Effector memory CD8-positive, alpha-beta T cell (primary cell): ENCODE measurements at regions not wholly inside any gene's neighbourhood (a gene's known extent, or its start where the extent isn't known, plus 50 kb on each side); places are given as distances from the start of the nearest gene placed in this dataset.

Experiments used
- ATAC-seq: fragments of 150-1000 bp; cut with Tn5 transposase; replicated peaks from 2 replicates; pipeline ENCODE4 v1.10.0; 2021; ENCODE audit warnings: mild to moderate bottlenecking, moderate library complexity
- DNase-seq, 3 experiments: peaks; one replicate each; pipeline ENCODE4 v3.0.0; 2021
- H3K27ac Mint-ChIP-seq, 2 donors: one replicate each; pipeline ENCODE4 v1.8.0; 2022; ENCODE audit warnings: mild to moderate bottlenecking in 2 of 2, mixed read lengths in 2 of 2, moderate library complexity in 2 of 2
- H3K27me3 Mint-ChIP-seq, 2 donors: one replicate each; pipeline ENCODE4 v1.8.0; 2022; ENCODE audit warnings: mixed read lengths in 2 of 2
- H3K36me3 Mint-ChIP-seq: one replicate; pipeline ENCODE4 v1.8.0; 2022; ENCODE audit warnings: mild to moderate bottlenecking, moderate library complexity, mixed read lengths; ENCODE audit not compliant: insufficient read depth
- H3K4me1 Mint-ChIP-seq, 2 donors: one replicate each; pipeline ENCODE4 v1.8.0; 2022; ENCODE audit warnings: low read depth in 2 of 2, mixed read lengths in 2 of 2
- H3K4me3 Mint-ChIP-seq, 2 donors: one replicate each; pipeline ENCODE4 v1.8.0; 2022; ENCODE audit warnings: mild to moderate bottlenecking in 2 of 2, mixed read lengths in 2 of 2, moderate library complexity in 2 of 2
- H3K9me3 Mint-ChIP-seq, 2 donors: one replicate each; pipeline ENCODE4 v1.8.0; 2022; ENCODE audit warnings: mixed read lengths in 2 of 2

DNA sequence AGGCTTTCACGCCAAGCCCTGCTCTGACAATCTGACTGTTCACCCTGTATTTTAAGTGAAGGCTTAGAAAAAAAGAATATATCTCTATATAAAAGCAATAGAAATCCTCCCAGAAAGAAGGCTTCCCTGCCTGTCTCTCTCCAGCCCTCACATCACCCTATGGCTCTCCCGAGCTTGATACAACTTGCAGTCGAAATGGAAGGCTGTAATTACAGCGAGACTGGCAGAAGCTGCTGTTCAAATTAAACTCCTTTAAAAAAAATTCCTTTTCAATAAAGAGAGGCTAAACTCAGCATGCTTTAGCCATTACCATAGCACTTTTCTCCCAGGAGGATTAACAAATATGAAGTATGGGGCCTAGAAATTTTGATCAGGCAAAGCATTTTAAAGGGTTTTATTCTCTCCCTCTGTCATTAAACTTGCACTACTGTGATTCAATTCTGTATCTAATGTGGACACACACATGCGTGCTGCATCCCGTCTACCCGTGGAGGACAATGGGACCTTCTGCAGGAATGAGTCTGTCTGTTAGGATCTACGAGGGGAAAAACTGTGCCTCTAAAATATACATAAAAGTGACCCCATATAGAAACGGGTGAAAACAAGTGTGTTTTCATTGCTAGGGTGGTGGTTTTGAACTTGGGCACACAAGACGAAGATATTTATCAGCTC lies 223.8 kb downstream of the USP6NL start:
- H3K27me3 Mint-ChIP-seq, result peaks cover 0 to 6% of the 10 kb centered on the region in 2 donors
- H3K36me3 Mint-ChIP-seq, result no peaks in the 10 kb centered on the region
- H3K27ac Mint-ChIP-seq, result peak overlapping the region in 1 of 2 donors; percentile 84
- H3K4me1 Mint-ChIP-seq, result peaks cover 0 to 2% of the 10 kb centered on the region in 2 donors
- ATAC-seq (no peak), DNase-seq (no peak)
- no peaks in the 10 kb centered on the region for H3K9me3 Mint-ChIP-seq
- no peak overlapping the region for H3K4me3 Mint-ChIP-seq

DNA sequence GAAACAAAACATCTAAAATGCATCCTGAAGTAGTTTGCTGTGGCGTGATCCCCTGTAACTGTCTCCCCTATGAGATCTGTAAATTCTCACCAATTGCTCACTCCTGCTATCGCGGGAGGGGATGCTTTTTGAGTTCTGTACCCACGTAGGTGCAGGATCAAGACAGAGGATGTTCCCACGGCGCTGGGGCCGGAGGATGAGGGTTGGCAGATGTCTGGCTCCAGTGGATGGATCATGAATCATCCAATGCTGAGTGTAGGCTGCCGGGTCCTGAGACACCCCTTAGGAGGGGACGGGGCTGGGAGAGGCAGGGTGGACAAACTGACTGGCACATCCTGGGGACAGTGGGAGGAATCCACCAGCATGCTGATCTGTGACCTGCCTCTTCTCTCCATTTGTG lies 224.4 kb downstream of the USP6NL start:
- H3K4me1 Mint-ChIP-seq, result no peaks in the 10 kb centered on the region
- H3K27ac Mint-ChIP-seq, result no peak overlapping the region
- no peaks in the 10 kb centered on the region for H3K36me3 Mint-ChIP-seq
- H3K27me3 Mint-ChIP-seq, result peaks cover 0 to 5% of the 10 kb centered on the region in 2 donors
- DNase-seq, result no peak
- H3K9me3 Mint-ChIP-seq, result no peaks in the 10 kb centered on the region
- ATAC-seq, result no peak
- H3K4me3 Mint-ChIP-seq, result no peak overlapping the region
